Mesendoderm (in vitro differentiated cells): ENCODE measurements at regions not wholly inside any gene's neighbourhood (a gene's known extent, or its start where the extent isn't known, plus 50 kb on each side); places are given as distances from the start of the nearest gene placed in this dataset.

Experiments used
- DNase-seq: peaks from one replicate; pipeline ENCODE4 v3.0.0; 2013
- H2AK5ac ChIP-seq: 2 replicates; pipeline ENCODE4 v1.6.1; 2013; ENCODE audit warnings: low read length, inconsistent platforms
- H2BK120ac ChIP-seq: 2 replicates; pipeline ENCODE4 v1.6.1; 2013; ENCODE audit warnings: low read depth, mild to moderate bottlenecking, low read length, moderate library complexity, mixed read lengths
- H2BK15ac ChIP-seq: replicated peaks from 2 replicates; pipeline ENCODE4 v1.6.1; 2013; ENCODE audit warnings: low read depth, mild to moderate bottlenecking, moderate library complexity
- H2BK5ac ChIP-seq: 2 replicates; pipeline ENCODE4 v1.6.1; 2013; ENCODE audit warnings: low read length, inconsistent platforms
- H3K18ac ChIP-seq: 2 replicates; pipeline ENCODE4 v1.6.1; 2013; ENCODE audit warnings: mild to moderate bottlenecking, low read length, mixed read lengths
- H3K23ac ChIP-seq: one replicate; pipeline ENCODE4 v1.6.1; 2013; ENCODE audit warnings: low read length
- H3K27ac ChIP-seq: 2 replicates; pipeline ENCODE4 v1.5.1; 2013; ENCODE audit warnings: low read depth, mild to moderate bottlenecking, inconsistent platforms, low read length, moderate library complexity
- H3K27me3 ChIP-seq: 2 replicates; pipeline ENCODE4 v1.6.1; 2013; ENCODE audit warnings: low read length, control low read depth, mild to moderate bottlenecking, inconsistent platforms; ENCODE audit not compliant: insufficient read depth, poor library complexity
- H3K36me3 ChIP-seq: 2 replicates; pipeline ENCODE4 v1.6.1; 2013; ENCODE audit warnings: low read length, inconsistent platforms; ENCODE audit not compliant: control insufficient read depth, insufficient read depth
- H3K4ac ChIP-seq: one replicate; pipeline ENCODE4 v1.6.1; 2013; ENCODE audit warnings: low read depth, mild to moderate bottlenecking, low read length, moderate library complexity
- H3K4me1 ChIP-seq: 2 replicates; pipeline ENCODE4 v1.6.1; 2013; ENCODE audit warnings: low read depth, low read length, inconsistent platforms; ENCODE audit not compliant: control insufficient read depth
- H3K4me2 ChIP-seq: 2 replicates; pipeline ENCODE4 v1.6.1; 2013; ENCODE audit warnings: low read length
- H3K4me3 ChIP-seq: 2 replicates; pipeline ENCODE4 v1.5.1; 2013; ENCODE audit warnings: mild to moderate bottlenecking, low read length
- H3K56ac ChIP-seq: one replicate; pipeline ENCODE4 v1.6.1; 2013; ENCODE audit warnings: low read length
- H3K79me1 ChIP-seq: 2 replicates; pipeline ENCODE4 v1.6.1; 2013; ENCODE audit warnings: low read length, inconsistent platforms
- H3K79me2 ChIP-seq: 2 replicates; pipeline ENCODE4 v1.6.1; 2013; ENCODE audit warnings: mild to moderate bottlenecking, low read length; ENCODE audit not compliant: control insufficient read depth, insufficient read depth
- H3K9ac ChIP-seq: 2 replicates; pipeline ENCODE4 v1.6.1; 2013; ENCODE audit warnings: low read length, inconsistent platforms
- H4K5ac ChIP-seq: one replicate; pipeline ENCODE4 v1.6.1; 2013; ENCODE audit warnings: low read length
- H4K8ac ChIP-seq: one replicate; pipeline ENCODE4 v1.6.1; 2013; ENCODE audit warnings: low read depth, mild to moderate bottlenecking, control low read depth, low read length, moderate library complexity
- WGBS: extraction: QIAGEN DNeasy Blood & Tissue Kit; methylation state at CpG from one replicate; pipeline ENCODE4 v1.1.7; 2013; ENCODE audit warnings: low lambda C conversion rate, missing lambda C conversion rate; ENCODE audit not compliant: insufficient coverage; ENCODE audit errors: extremely low coverage; 5-methylcytosine and 5-hydroxymethylcytosine counted together

DNA sequence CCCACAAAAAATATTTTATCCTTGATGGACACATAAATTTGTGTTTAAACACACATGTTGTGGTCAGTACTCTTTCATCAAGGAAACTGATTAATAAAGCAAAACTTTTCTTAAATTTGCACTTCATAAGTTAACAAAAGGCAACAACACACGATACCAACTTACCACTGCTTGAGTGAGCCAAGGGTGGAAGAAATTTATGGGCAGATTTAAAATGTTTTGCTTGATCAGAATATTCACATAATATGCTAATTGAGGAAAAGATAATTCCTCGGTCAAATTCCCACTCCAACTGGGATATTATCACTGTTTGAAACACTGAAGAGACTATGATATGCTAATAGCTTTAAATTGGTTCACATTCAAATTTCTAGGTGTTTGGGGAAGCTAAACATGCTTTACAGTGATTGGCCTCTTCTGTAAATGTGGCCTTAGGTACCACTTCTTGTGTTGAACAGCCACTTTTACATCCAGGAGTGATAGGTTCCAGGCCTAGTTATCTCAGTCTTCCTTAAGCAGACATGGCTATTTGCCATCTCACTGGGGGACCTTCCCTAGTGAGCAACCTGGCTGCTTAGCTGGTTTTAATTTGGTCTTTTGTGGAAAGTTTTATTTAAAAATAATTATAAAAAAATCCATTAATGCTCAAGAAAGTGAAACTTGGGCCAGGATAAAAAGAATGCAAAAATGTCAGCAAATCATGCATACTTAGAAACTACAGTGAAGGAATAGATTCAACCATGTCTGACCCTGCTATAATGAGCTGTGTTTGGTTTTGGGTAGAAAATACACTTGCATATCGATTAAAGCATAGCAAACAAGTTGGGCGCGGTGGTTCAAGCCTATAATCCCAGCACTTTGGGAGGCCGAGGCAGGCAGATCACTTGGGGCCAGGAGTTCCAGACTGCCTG is 221.2 kb upstream of the MAP3K7 start:
- Histone ChIP-seq H2BK15ac (no peak overlapping the region), H3K9ac (no peak overlapping the region), H3K56ac (no peak overlapping the region), H3K4me1 (no peaks in the 10 kb centered on the region), H3K27ac (no peak overlapping the region), H3K79me1 (no peaks in the 10 kb centered on the region), H2AK5ac (no peak overlapping the region), H3K36me3 (no peaks in the 10 kb centered on the region), H3K4ac (no peak overlapping the region), H3K23ac (no peak overlapping the region), H3K18ac (peak overlapping the region; percentile 41), H2BK5ac (no peak overlapping the region), H3K4me3 (no peak overlapping the region), H3K79me2 (no peaks in the 10 kb centered on the region), H2BK120ac (peak overlapping the region; percentile 64), H4K8ac (no peak overlapping the region), H4K5ac (peak overlapping the region; percentile 48), H3K4me2 (no peak overlapping the region), H3K27me3 (no peaks in the 10 kb centered on the region)
- peak; percentile 34 for DNase-seq
- WGBS: no CpG with 5 or more reads among the region's 6 CpGs

GRCh38 chr6:90805619-90806155 is 218.8 kb upstream of the MAP3K7 start:
- no peak overlapping the region for H3K18ac ChIP-seq
- no peaks in the 10 kb centered on the region for H3K79me2 ChIP-seq
- H2BK5ac ChIP-seq: no peak overlapping the region
- no peak overlapping the region for H3K27ac ChIP-seq
- no peak overlapping the region for H2BK15ac ChIP-seq
- H4K5ac ChIP-seq: no peak overlapping the region
- no peak for DNase-seq
- no peak overlapping the region for H2AK5ac ChIP-seq
- H2BK120ac ChIP-seq: no peak overlapping the region
- no peaks in the 10 kb centered on the region for H3K4me1 ChIP-seq
- H3K4me2 ChIP-seq: no peak overlapping the region
- H3K36me3 ChIP-seq: no peaks in the 10 kb centered on the region
- H3K9ac ChIP-seq: no peak overlapping the region
- no peak overlapping the region for H3K23ac ChIP-seq
- no peak overlapping the region for H3K4ac ChIP-seq
- no peak overlapping the region for H3K56ac ChIP-seq
- WGBS: no CpG with 5 or more reads among the region's 1 CpG
- H3K4me3 ChIP-seq: no peak overlapping the region
- no peaks in the 10 kb centered on the region for H3K27me3 ChIP-seq
- no peaks in the 10 kb centered on the region for H3K79me1 ChIP-seq
- no peak overlapping the region for H4K8ac ChIP-seq

DNA sequence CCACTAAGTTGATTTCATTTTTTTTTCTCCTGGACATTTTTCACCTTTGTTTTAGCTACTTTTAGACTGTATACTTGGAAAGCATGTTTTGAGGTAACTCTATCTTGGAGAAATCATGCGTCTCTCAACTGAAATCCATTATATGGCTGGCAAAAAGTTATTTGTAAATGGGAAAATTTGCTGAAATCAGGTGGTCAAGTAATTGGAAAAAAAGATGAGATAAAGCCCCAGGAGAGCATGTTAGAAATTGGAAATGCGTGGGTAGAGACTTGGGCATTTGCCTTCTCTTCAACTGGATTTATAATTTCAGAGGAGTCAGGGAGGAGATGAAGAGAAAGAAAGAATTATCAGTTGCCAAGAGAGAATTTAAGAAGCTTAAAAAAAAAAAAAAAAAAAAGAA is 217.1 kb upstream of the MAP3K7 start:
- Histone ChIP-seq H3K4ac (no peak overlapping the region), H3K23ac (no peak overlapping the region)

GRCh38 chr6:90795078-90795477 is 208.2 kb upstream of the MAP3K7 start:
- no peaks in the 10 kb centered on the region for H3K4me1 ChIP-seq
- no peak overlapping the region for H3K56ac ChIP-seq
- H2BK120ac ChIP-seq: no peak overlapping the region
- no peak overlapping the region for H3K23ac ChIP-seq
- H3K27me3 ChIP-seq: no peaks in the 10 kb centered on the region
- no peak overlapping the region for H4K8ac ChIP-seq
- no peak overlapping the region for H4K5ac ChIP-seq
- no peaks in the 10 kb centered on the region for H3K36me3 ChIP-seq
- H3K79me2 ChIP-seq: no peaks in the 10 kb centered on the region
- no peaks in the 10 kb centered on the region for H3K79me1 ChIP-seq
- no peak for DNase-seq
- no peak overlapping the region for H3K4ac ChIP-seq
- H3K27ac ChIP-seq: no peak overlapping the region
- no peak overlapping the region for H2AK5ac ChIP-seq
- no peak overlapping the region for H3K9ac ChIP-seq
- H2BK5ac ChIP-seq: no peak overlapping the region
- no peak overlapping the region for H3K18ac ChIP-seq
- no peak overlapping the region for H2BK15ac ChIP-seq
- WGBS: no CpG with 5 or more reads among the region's 2 CpGs
- no peak overlapping the region for H3K4me3 ChIP-seq
- no peak overlapping the region for H3K4me2 ChIP-seq

More for the DNA sequence above, 217.1 kb upstream of the MAP3K7 start:
- Histone ChIP-seq H3K36me3 (no peaks in the 10 kb centered on the region), H3K4me2 (no peak overlapping the region), H3K4me1 (no peaks in the 10 kb centered on the region), H3K9ac (no peak overlapping the region), H2BK5ac (no peak overlapping the region), H2BK15ac (no peak overlapping the region), H3K79me1 (no peaks in the 10 kb centered on the region), H4K8ac (no peak overlapping the region), H3K27ac (no peak overlapping the region), H3K18ac (no peak overlapping the region), H3K4me3 (no peak overlapping the region), H3K56ac (no peak overlapping the region), H3K27me3 (no peaks in the 10 kb centered on the region), H2BK120ac (no peak overlapping the region), H4K5ac (no peak overlapping the region), H2AK5ac (no peak overlapping the region), H3K79me2 (no peaks in the 10 kb centered on the region)
- DNase-seq: no peak
- WGBS: no CpG with 5 or more reads among the region's 2 CpGs

- no peak for DNase-seq
- H3K9ac ChIP-seq: no peak overlapping the region
- no peak overlapping the region for H3K4ac ChIP-seq
- no peak overlapping the region for H2BK5ac ChIP-seq
- H3K4me3 ChIP-seq: no peak overlapping the region
- no peak overlapping the region for H3K4me2 ChIP-seq
- no peak overlapping the region for H2BK15ac ChIP-seq
- H4K5ac ChIP-seq: no peak overlapping the region
- H4K8ac ChIP-seq: no peak overlapping the region
- no peak overlapping the region for H3K56ac ChIP-seq
- H3K79me2 ChIP-seq: no peaks in the 10 kb centered on the region
- H3K27me3 ChIP-seq: no peaks in the 10 kb centered on the region
- H3K27ac ChIP-seq: no peak overlapping the region
- H3K18ac ChIP-seq: no peak overlapping the region
- no peak overlapping the region for H2AK5ac ChIP-seq
- no peak overlapping the region for H2BK120ac ChIP-seq
- WGBS: no CpG with 5 or more reads among the region's 2 CpGs
- H3K36me3 ChIP-seq: no peaks in the 10 kb centered on the region
- H3K79me1 ChIP-seq: no peaks in the 10 kb centered on the region
- no peaks in the 10 kb centered on the region for H3K4me1 ChIP-seq
- no peak overlapping the region for H3K23ac ChIP-seq
Measured at GRCh38 chr6:90793771-90794170, 206.9 kb upstream of the MAP3K7 start.
